Stimulated activated naive CD4-positive, alpha-beta T cell treated with Interleukin-2 at 50 U/mL for 16 hours (primary cell): ENCODE measurements at regions not wholly inside any gene's neighbourhood (a gene's known extent, or its start where the extent isn't known, plus 50 kb on each side); places are given as distances from the start of the nearest gene placed in this dataset.
A peak's percentile ranks its signal among the peaks of the same experiment; 100 is the strongest.
"Not testable (repeated sequence)": the region's sequence is repeated elsewhere in the genome, so short reads cannot be mapped to it uniquely, and the experiment has no call there.

Experiments
- DNase-seq: peaks from one replicate; lab custom pipeline; 2025; lab: John Stamatoyannopoulos, UW

DNA sequence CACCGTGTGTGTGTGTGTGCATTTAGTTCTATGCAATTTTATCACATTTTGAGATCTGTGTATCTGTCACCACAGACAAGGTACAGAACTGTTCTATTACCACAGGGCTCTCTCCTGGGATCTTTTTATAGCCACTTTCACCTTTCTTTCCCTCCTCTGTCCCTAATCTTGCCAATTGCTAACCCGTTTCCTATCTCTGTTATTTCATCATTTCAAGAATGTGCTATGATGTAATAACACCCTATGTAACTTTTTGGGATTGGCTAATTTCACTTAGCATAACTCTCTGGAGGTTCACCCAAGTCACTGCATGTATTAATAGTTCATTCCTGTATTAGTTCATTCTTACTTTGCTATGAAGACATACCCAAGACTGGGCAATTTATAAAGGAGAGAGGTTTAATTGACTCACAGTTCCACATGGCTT, 657.7 kb downstream of the QKI start:
- DNase-seq: no peak

DNA sequence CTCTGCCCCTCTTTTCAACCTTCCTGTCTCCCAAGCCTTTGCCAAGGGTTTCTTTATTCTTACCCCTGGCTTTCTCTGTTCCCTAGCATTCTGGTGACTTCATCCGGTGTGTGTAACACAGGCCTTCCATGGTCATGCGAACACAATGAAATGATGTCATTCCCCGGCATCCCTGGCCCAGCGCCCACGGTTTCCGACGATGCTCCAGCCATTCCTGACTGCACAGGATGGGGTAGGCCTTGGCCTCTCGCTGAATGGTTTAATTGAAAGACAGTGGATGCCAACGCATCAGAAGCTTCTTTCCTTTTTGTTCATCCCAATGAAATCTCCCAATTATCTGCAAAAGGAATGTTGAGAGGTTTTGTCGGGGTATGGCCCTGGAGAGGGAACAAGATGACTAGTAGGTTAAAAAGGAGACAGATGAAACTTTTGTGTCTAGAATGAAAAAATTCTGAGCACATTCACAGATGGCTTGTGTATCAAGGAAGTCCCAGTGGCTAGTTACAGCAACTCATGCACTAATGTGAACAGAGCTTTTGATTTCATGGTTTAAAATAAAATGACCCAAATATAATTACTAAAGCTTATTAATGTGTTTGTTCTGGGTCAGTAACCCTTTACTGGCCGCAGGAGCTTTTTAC, 655.0 kb downstream of the QKI start:
- no peak for DNase-seq

DNA sequence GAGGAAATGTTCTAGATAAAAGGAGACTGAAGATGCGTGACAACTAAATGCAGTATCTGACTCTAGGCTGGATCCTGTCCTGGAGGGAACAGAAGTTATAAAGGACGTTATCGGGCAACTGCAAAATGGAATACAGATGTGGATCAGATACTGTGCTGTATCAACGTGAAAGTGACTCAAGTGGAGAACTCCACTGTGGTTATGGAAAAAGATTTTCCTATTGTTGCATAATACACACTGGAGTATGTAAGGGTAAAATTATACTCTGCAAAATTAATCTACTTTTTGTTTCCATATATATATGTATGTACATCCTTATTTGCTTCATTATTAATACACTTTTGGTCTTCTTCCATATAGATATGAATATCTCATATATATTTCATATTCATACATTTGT, 654.0 kb downstream of the QKI start:
- DNase-seq: no peak

DNA sequence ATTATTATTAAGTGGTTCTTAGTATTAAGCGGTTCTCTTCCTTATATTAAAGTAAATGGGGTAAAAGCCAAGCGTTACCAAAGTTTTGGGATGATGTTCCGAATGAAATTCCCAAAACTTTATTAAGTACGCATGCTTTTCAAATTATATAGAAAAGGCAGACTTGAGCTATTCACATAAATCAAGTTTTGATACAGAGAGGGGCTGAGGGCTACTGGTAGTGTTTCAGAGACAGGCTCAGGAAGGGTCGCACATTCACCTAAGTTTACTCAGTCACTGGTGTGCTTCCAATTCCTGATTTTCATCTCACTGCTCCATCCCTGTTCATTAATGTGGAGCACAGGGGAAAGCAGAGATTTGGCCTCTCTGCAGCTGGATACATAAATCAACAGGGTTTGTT, 652.2 kb downstream of the QKI start:
- no peak for DNase-seq

DNA sequence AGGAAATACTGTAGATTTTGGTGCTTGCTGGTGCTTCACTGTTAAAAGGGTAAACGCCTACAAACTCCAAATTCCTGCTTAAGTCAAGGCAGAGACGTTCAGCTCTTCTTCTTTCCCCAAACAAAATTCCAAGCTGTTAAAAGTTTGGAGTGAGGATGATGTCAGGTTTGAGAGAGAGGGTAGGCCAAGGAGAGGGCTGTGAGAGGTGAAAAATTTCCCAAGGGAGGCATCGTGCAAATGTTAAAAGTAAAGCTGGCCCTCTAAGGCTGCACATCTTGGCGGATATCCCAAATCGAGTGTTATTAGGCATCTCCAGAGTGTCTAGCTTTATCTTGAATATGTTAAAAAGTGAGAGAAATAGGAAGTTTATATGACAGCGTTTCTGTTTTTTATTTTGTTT, 651.8 kb downstream of the QKI start:
- no peak for DNase-seq

DNA sequence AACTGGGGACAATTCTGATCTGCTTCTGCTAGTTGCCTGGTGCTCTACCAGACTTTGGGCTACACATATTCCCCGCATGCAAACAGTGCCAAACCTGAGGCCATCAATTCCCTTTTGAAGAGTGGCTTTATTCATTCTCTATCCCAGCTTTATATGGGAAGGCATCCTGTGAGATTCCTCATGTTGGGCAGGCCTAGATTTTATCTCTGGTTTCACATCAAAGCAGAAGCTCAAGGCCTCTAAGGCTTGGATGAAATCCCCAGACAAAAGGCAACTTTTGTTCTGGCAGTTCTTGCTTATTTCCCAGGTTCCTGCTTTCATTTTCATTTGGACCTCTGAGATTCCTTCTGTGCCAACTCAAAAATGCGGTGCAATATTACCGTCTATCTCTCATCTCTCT, 648.8 kb downstream of the QKI start:
- DNase-seq: no peak

DNA sequence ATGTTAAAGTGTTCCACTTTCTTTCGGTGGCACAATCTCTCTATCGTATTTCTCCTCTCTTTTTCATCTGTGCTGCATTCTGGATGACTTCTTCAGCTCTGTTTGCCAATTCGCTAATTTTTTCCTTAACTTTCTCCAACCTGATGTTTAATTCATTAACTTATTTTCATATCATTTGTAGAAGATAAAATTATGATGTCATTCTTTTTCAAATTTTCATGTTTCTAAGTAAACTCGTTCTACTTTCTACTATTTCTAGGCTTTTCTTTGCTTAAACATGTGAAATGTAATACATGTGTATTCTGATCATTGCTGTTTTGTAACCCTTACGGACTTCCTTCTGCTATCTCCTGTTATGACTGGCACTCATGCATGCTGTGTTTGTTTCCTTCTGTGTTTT, 648.4 kb downstream of the QKI start:
- DNase-seq: no peak

DNA sequence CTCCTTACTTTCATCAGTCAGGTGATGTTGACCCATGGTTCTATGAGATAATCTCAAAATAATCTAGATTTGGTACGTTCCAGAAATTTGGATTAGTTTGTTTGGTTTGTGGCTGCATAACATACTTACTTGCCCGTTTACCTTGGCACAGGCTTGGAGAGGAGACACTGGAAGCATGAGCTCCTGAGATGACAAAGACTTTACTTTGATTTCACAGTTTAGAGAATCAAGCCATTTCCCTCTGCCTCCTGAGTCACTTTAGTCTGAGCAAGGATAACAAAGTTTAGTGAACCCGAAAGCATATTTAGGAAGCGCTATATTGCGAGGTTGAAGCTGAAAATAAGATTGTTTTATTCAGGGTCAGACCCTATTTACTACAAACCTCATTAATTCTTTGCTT, 643.4 kb downstream of the QKI start:
- no peak for DNase-seq

DNA sequence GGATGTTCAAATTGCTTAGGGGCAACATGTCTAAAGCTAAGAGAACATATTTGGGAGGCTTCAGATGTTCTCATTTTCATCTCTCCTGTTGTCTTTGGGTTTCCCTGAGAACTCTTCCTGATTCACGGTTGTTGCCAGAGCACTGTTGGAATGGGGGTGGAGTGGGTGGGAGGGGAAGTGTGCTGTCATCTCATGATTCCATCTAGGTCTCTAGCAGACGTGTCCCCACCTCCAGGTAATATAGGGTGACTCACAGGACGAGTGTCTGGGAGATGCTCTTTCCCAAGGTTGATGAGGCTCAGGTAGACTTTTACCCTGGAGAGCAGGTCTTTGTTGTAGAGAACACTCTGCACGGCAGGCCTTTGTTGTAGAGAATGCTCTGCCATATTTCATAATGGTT, 636.9 kb downstream of the QKI start:
- DNase-seq: no peak

DNA sequence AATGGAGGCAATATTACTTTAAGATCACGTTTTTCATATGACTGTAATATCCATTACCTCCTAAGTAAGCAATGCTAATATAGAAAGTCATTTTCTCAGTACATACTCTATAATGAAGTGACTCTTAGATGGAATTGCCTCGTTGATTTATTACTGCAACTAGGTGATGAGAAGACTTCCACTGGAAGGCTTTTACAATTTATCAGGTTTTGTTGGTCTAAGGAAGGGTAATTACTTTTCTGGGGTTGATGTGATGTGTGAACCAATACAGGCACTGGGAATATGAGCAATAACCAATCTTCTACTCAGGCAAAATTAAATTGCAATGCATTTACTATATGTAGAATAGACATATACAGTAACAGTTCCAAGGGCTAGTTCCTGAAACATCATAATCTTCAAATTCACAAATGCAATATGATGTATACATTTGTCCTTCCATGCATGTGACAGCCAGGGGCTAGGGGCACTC, 635.0 kb downstream of the QKI start:
- DNase-seq: no peak

DNA sequence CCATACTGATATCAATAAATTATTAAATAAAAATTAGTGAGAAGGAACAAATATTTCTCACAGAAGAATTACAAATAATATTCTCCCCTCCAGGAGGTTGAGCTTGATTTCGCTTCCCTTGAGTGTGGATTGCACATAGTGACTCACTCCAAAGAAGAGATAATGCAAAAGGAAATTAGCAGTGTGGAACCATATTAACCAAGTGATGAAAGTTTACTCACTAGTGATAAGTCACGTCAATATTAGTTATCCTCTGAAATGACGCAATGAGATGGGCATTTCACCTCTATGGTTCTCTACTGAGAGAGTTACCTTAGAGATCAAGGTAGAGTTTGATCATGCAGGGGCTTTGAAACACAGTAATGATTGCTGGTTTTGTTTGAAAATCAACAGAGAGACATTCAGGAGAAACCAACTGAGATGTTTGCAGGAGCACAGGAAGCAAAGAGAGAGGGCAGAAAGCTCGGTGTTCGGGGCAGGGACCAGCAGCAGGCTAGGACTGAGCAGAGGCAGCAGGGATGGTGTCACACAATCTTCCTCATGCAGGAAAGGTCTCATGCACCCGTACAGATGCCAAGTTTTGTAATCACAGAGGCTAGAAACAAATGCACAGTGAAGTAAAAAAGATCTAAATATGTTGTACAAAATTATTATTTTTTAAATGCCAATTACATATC, 634.5 kb downstream of the QKI start:
- no peak for DNase-seq

DNA sequence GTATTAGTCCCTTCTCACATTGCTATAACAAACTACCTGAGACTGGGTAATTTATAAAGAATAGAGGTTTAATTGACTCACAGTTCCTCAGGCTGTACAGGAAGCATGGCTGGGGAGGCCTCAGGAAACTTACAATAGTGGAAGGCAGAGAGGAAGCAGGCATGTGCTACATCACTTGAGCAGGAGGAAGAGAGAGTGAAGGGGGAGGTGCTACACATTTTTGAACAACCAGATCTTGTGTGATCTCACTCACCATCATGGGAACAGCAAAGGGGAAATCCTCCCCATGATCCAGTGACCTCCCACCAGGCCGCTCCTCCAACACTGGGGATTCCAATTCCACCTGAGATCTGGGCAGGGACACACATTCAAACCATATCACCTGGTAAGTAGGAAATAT, 630.6 kb downstream of the QKI start:
- DNase-seq: no peak

DNA sequence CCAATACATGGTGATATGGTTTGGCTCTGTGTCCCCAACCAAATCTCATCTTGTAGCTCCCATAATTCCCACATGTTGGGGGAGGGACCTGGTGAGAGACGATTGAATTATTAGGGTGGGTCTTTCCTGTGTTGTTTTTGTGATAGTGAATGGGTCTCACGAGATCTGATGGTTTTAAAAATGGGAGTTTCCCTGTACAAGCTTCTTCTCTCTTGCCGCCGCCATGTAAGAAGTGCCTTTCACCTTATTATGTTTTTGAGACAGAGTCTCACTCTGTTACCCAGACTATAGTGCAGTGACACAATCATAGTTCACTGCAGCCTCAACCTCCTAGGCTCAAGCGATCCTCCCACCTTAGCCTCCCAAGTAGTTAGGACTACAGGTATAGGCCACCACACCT, 629.1 kb downstream of the QKI start:
- DNase-seq: not testable (repeated sequence)

DNA sequence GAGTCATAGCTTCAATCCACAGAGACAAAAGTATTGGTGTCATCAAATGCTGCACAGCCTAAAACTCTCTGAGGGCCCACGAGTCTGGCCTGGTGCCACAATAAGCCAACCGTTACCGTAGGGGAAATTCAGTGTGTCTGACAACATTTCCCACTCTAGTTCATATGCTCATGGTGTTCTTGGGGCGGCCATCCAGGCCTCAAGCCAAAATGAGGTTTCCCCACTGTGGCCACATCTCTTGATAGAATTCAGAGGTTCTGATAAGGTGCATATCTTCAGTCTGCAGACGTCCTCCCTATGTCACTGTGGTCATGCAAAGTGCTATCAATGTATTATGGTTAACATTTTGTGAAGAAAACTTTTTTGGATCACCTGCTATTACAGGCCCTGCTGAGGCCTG, 627.7 kb downstream of the QKI start:
- no peak for DNase-seq

DNA sequence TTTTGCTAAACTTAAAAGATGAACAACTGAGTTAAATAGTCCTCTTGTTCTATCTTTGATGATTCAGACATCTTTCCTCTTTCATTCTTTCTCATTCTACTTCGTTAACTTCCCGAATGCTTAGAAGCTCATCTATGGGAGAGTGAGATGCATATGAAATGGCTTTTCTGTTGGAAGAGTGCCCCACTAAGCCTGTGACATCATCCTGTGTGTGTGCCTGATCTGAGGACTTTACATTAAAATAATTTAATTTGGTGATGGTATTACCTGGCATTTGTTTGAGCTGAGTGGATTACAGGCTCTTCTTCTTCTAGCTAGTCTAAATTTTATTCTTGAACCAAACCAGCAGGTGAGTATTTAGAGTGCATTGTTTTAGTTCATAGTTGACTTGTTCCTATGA, 626.5 kb downstream of the QKI start:
- DNase-seq: no peak

DNA sequence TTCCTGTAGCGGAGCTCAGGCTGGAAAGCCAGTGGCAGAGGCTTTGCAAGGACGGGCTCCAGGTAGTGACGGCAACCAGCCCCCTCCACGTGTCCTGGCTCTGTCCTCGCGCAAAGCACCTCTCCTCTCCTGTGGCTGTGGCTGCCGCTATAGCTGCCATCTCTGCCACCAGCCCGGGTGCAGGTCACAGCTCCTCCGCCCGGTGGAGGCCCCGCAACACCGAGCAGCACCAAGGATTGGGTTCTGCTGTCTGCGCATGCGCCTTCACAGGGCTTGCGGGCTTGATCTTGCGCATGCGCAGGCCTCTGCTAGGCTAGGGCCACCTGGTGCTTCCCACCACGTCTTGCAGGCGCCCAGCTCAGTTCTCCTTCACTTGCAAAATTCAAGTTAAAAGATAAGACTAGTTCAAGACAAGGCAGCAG, 625.4 kb downstream of the QKI start:
- peak; percentile 4 for DNase-seq

DNA sequence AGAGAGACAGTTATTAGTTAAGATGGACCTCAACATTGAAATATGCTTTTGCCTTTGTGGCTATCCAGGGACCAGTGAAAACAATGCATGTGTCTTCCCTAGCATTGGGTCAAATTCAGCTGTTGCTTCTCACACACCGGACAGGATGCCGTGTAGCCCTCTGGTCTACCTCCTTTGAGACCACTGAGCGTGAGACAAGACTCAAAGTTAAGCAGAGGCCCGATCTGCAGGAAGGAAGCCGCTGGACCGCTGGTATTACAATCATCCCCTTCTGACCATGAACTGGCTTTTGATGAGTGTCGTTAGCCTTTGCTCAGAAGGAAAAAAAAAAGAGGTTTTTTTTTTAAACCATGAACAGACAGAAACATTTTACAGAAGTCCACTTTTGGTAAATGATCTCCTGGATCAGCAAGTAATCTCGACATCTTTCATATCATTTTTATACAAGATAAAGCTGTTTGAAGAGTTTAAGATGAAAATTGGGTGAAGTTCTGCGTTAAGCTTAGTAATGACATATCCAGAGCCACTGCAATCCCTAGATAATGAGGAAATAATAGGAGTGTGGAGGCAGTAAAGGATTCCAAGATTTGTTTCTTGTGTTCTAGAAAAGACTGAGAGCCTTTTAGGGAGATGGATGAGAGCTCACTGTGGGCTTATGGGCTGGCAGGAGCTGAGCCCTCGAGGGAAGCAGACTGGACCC, 622.8 kb downstream of the QKI start:
- DNase-seq: no peak

DNA sequence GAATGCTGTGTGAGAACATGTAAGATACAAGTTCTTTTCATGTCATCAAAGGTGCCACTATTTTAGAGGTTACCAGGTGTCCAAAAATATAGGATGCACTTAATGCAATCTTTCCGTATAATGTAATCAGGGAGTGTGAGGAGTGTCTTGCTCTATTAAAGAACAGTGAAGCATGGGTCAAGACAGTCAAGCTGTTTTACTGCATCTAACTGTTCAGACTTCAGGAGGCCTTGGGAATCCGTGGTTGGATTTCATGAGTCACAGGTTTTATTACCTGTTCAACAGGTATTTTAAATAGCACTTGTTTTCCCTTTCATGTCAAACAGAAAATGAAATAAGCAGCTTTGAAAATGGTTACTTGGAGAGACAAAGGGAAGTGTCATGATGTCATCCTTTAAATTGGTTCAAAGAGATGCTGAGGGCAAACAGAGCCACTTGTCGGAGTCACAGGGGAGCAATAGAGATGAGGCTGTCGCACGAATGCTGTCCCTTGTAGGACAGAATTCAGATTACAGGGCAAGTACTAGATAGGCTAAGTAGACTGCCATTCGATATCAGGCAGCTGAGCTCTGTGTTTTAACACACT, 621.5 kb downstream of the QKI start:
- DNase-seq: no peak

DNA sequence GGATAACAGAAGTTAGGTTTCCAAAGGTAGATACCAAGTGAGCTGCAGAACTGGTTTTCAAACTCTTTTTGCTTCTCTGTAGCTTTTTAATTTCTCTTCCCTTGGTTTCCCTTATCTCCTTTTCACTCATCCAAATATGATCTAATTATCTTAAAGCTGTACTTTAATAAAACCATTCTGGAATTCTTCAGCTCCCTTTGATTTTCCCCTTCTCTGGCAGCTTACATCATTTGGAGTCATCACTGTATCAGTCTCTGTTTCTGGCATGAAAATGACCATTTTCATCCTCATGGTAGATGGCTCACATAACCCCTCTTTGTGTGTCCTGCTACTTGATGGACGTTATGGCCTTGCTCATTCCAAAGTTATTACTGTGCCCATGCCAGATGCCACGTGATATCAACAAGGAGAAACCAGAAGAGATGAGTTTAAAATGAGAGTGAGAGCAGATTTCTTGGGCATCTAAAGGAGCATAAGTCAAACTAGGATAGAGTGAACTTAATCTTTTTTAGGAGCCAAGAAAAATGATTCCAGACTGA, 620.2 kb downstream of the QKI start:
- DNase-seq: no peak

DNA sequence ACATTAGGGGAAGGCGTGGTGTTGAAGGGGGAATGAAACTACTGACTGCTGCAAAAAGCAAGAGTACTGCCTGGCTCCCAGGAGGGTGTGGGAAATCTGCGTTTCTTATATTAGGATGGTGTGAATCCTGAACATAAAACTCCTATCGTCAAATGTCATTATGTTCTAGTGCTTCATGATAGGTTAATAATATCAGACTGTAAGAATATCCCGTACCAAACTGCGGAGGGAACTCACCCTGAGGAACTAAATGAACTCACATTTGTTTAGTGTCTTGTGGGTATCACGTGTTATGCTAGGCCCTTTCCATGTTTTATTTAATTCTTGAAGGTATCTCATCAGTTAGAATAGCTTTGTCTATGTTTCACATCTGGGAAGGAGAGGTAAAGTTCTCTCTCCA, 610.7 kb downstream of the QKI start:
- no peak for DNase-seq

DNA sequence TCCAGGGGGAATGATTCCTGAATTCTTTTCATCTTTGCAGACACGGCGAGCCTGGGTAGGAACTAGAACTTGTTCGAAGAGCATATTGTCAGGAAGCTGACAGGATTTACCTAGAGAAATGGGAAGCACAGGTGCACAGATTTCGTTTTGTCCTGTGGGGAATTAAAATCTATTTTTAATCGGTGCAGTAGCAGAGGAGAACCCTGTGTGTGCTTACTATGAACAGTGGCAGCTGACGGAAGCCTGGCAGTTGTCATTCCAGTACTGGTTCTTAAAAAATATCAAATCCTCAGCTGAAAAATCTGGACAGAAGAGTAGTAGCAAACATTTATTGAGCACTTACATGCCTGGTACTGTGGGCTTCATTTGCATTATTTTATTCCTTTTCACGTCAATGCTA, 609.0 kb downstream of the QKI start:
- no peak for DNase-seq

DNA sequence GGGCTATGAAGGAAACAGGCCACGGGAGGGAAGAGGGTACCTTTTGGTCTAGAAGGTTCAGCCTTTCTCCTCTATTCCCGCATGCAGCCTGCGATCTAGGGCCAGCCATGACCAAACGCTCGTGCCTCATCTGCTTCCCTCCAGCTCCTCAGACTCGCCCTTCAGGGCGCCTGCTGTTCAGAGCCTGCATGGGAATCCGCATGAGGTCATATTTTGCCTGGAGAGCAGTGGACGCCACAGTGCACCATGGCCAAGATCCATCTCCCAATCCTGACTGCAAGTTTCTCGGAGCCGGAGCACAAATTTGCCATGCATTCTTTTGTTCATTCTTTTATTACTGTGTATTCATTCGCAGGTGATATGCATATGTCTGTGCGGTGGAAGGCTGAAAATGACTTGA, 608.1 kb downstream of the QKI start:
- no peak for DNase-seq
